ENCODE measurements at regions not wholly inside any gene's neighbourhood (a gene's known extent, or its start where the extent isn't known, plus 50 kb on each side); places are given as distances from the start of the nearest gene placed in this dataset.
A peak's percentile ranks its signal among the peaks of the same experiment; 100 is the strongest.

GRCh38 chr21:39105341-39105765 is 77.9 kb downstream of the PSMG1 start:
- no peak for DNase-seq

GRCh38 chr21:39104911-39105310 is 78.3 kb downstream of the PSMG1 start:
- DNase-seq = no peak

- DNase-seq = no peak
Observed at GRCh38 chr21:39103689-39104088, 79.6 kb downstream of the PSMG1 start.

DNA sequence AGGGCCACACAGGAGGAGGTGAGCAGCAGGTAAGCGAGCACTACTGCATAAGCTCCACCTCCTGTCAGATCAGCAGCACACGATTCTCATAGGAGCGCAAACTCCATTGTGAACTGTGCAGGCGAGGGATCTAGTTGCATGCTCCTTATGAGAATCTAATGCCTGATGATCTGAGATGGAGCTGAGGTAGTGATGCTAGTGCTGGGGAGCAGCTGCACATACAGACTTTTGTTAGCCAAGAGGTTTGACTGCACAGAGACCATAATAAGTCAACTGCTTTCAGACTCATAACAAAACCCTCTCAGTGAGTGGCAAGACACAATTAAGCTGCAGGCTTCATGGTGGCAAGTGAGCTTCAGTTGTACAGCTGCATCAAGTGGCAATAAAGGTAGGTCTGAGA is 83.4 kb downstream of the PSMG1 start:
- DNase-seq = no peak

- no peak for DNase-seq
Observed at GRCh38 chr21:39098696-39099200, 84.5 kb downstream of the PSMG1 start.

- DNase-seq = no peak
Observed at GRCh38 chr21:39097981-39098380, 85.3 kb downstream of the PSMG1 start.

DNA sequence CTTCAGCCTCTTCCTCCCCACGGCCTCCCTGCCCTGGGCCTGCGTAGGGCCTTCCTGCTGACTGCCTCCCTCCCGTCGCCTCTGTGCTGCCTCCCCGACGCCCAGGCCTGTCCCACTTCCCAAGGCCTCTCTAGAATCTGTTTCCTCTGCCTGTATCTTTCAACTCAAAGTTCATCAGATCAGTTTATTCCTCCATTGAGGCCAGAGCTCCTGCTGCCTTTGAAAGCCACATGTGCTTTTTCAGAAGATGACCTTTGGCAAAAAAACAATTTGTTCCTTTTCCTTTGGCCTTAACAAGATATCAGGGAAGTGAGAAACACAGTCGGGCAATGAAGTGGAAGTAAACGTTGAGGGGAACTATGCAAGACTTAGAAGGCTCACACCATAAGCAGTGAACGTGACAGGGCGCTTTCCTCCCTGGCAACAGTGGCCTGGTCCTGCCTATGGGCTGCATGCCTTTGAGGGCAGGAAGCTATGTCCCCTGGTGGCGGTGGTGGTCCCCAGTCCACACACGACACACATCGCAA is 85.9 kb downstream of the PSMG1 start:
- no peak for DNase-seq

GRCh38 chr21:39096754-39097153 is 86.5 kb downstream of the PSMG1 start:
- DNase-seq = no peak

- no peak for DNase-seq
Observed at GRCh38 chr21:39095681-39096080, 87.6 kb downstream of the PSMG1 start.

GRCh38 chr21:39094847-39095579 is 88.2 kb downstream of the PSMG1 start:
- DNase-seq = no peak

GRCh38 chr21:39094087-39094780 is 89.0 kb downstream of the PSMG1 start:
- no peak for DNase-seq

DNA sequence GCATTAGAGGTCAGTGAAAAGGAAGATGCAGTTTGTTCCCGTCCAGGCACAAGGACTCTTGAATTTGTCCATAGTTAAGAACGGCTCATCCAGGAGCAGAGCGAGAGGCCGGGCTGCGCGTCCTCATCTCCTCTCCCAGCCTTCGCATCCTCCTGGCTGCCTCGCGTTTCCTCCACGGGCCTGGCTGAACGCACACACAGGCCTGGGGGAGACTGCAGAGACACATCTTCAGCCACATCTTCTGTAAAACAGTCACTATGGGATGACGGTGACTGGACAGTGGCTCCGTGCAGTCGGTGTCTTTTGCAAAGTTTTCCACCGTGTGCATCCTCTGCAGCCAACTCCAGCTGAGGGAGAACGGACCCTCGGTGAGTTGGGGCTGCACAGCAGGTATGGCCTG is 89.7 kb downstream of the PSMG1 start:
- DNase-seq = no peak

DNA sequence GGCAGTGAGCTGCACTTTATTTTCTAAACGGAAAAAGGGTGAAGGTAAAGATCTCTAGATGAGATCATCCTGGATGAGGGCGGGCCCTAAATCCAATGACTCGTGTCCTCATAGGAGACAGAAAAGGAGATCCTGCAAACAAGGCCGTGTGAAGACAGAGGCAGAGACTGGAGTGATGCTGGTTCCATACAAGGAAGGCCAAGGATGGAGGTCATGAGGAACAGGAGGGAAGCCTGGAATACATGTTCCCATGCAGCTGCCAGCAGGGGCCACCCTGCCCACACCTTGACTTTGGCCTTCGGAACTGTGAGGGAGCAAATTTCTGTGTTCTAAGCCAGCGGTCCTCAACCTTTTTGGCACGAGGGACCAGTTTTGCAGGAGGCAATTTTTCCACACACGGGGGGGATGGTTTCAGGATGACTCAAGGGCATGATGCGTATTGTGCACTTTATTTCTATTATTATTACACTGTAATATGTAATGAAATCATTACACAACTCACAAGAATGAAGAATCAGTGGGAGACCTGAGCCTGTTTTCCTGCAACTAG is 94.3 kb downstream of the PSMG1 start:
- DNase-seq = no peak

- no peak for DNase-seq
Observed at GRCh38 chr21:39088031-39088370, 95.2 kb downstream of the PSMG1 start.

DNA sequence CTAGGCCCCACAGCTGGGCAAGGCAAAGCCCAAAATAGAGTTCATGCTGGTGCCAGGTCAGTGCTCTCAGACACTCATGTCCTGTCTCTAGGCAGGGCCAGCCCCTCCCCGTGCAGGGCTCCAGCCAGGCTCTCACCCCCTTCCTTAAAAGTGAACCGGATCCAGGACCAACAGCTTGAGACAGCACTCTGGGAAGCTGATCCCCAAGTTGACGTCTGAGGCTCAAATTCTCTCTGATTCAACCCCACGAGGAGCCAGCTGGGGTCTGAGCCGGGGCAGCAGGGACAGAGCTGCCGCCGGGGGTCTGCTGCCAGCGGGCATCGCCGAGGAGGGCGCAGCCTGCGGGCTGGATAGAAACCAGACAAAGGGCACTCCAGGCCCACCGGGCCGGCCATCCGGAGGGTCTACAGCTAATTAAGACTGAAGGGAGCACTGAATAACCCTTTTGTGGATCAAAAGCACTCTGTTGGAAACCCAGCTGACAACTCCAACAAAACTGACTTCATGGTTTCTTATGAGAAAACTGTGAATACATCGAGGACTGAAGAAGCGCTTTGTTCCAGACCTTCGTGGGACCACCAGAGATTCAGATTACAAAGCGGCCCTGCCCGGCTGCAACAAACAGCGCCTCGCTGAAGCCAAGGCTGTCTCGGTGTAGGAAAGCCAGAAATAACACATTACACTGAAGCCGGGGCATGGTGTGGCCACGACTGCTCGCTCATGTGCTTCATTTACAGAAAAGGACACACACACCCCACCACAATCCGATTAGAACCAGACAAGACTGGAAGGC is 95.8 kb downstream of the PSMG1 start:
- no peak for DNase-seq

GRCh38 chr21:39086547-39086946 is 96.7 kb downstream of the PSMG1 start:
- no peak for DNase-seq

DNA sequence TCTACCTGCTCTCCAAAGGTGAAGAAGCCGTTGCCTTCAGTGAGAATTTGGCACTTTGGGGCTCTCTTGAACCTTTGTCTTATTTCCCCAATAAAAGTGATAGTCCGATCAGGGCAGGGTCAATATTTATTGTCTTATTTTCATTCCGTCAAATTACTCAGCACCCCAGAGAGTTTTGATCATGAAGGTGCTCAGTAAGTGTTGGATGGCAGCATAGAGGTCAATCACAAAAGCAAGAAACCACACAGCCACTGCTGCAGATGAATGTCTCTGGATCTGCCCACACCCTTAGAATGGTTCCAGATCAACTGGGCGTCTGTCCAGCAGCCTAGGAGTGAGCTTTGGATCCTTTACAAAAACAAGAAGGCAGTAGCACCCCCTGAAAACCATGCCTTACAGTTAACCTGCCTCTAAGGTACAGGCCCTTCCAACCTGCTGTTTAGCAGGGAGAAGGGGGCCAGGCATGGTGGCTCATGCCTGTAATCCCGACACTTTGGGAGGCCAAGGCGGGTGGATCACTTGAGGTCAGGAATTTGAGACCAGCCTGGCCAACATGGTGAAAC is 97.3 kb downstream of the PSMG1 start:
- no peak for DNase-seq

DNA sequence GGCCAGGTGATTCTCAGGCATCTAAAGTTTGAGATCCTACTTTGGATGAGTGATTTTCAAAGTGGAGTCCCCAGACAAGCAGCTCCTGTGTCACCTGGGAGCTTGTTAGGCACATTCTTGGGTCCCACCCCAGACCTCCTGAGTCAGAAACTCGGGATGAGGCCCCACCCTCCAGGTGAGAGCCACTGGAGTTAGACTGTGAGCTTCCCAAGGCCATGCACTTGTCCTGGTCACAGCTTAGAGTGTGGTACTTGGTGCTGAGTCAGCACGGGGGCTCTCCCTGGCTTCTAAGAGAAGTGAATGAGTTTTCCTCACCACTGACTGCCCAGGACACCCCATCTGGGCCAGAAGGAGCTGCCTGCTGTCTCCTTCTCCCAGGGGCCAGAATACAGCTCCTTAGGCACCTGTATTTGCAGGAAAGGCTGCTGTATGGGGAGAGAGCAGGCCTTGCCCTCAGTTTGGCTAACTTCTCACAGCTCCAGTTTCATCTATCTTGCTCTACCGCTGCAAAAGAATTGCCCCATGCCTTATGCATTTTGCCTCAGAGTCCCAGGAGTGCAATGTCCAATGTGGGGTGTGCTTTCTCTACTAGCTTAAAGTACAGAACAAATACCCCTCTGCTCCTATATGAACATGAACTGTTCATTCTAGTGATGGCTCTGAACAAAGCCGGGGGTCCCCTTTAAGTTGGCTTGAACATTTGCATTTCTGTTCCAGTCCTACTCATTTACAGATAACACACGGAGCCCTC is 98.1 kb downstream of the PSMG1 start:
- peak; percentile 3 for DNase-seq

- DNase-seq = no peak
Observed at GRCh38 chr21:39084073-39084472, 99.2 kb downstream of the PSMG1 start.

DNA sequence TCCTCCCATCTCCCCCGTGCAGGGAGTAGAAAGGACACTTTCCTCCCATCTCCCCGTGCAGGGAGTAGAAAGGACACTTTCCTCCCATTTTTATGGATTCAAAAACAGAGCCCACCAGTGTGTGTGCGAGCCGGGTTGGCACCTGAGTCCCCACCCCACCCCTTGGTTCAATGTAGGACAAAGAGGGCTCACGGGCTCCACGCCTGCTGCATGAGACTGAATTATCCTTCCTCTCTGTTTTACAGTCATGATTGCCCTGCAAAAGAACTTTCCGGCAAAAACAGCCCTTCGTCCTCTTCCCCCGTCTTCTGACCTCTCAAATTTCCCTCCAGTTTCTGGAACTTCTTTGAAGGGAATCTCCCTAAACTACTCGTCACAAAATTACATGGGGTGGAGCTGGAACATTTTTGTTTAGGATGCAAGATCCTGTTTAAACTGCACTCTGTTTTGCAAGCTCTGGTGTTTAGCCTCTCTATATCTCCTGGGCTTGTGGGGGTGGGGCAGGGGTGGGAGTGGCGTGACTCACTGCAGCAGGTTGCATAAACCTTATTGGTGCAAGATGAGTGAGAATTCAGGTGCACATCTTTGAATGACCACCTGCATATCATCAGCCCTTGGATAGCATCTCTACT is 99.8 kb downstream of the PSMG1 start:
- no peak for DNase-seq

- peak; percentile 37 for DNase-seq
Observed at GRCh38 chr21:39082656-39083376, 100.4 kb downstream of the PSMG1 start.

Data from DMS79 treated with DMSO at 0.1 percent for 48 hours (cell line).